ENCODE measurements at regions not wholly inside any gene's neighbourhood (a gene's known extent, or its start where the extent isn't known, plus 50 kb on each side); places are given as distances from the start of the nearest gene placed in this dataset.

DNA sequence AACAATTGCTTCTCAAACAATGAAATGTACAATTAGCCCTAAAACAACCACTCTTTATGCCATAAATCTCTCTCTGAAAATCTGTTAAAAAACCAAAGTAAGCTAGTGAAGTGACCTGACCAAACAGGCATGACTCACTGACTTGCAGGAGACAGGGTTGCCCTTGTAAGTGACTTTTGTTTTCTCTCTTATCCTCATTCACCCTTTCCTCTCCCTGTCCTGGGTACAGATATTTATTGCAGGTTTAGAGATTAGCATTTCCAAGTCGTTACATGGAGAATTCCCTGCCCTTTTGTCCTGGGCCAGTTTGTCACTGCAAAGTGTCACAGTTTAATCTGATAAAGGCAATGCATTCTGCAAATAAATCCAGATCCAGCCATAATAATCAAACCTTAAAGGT is 484.2 kb downstream of the IRX1 start:
- no CpG with 5 or more reads among the region's 1 CpG for WGBS (ENCODE audit: extremely low coverage, insufficient read length, low lambda C conversion rate)
- Histone ChIP-seq H2BK12ac (ENCODE audit: insufficient read length, low read depth, low read length) (no peak overlapping the region), H3K14ac (ENCODE audit: insufficient read depth, low read length) (no peak overlapping the region), H3K23me2 (ENCODE audit: insufficient read length, low read depth, low read length, poor library complexity, severe bottlenecking) (no peaks in the 10 kb centered on the region), H3K4me2 (ENCODE audit: insufficient read depth, insufficient read length, low read length) (no peak overlapping the region), H3K27me3 (ENCODE audit: insufficient read depth, low read length) (no peaks in the 10 kb centered on the region; the same call in 1 of the 2 replicates), H2BK20ac (ENCODE audit: low read depth, low read length, poor library complexity, severe bottlenecking) (no peak overlapping the region), H2BK120ac (ENCODE audit: low read depth, low read length, poor library complexity, severe bottlenecking) (no peak overlapping the region), H2BK15ac (ENCODE audit: low read depth, low read length) (no peak overlapping the region), H3T11ph (ENCODE audit: low read length) (no peak overlapping the region), H3K4me1 (ENCODE audit: insufficient read depth, low read length) (no peaks in the 10 kb centered on the region), H2BK5ac (ENCODE audit: insufficient read length, low read length) (no peak overlapping the region), H3K56ac (ENCODE audit: insufficient read length, low read depth, low read length) (no peak overlapping the region), H3K9ac (ENCODE audit: extremely low read depth, insufficient read length, low read length) (no peak overlapping the region), H4K91ac (ENCODE audit: insufficient read length, low read depth, low read length) (no peak overlapping the region), H3K9me3 (ENCODE audit: control insufficient read depth, low read depth, low read length) (no peaks in the 10 kb centered on the region), H3K4ac (ENCODE audit: low read depth, low read length) (no peak overlapping the region), H4K8ac (replicated peaks; ENCODE audit: insufficient read length, low read depth, low read length) (no peak overlapping the region), H2AFZ (ENCODE audit: low read length) (no peak overlapping the region), H3K79me1 (ENCODE audit: insufficient read depth, low read depth, low read length, poor library complexity, severe bottlenecking) (no peaks in the 10 kb centered on the region), H3K27ac (ENCODE audit: insufficient read length, low read depth, low read length) (no peak overlapping the region), H3K23ac (ENCODE audit: insufficient read length, low read depth, low read length) (no peak overlapping the region), H3K79me2 (ENCODE audit: insufficient read depth, low read length) (no peaks in the 10 kb centered on the region), H4K20me1 (ENCODE audit: control insufficient read depth, insufficient read depth, insufficient read length) (no peaks in the 10 kb centered on the region), H3K18ac (ENCODE audit: insufficient read length, low read depth, low read length) (no peak overlapping the region), H2AK5ac (ENCODE audit: insufficient read length, low read length) (no peak overlapping the region), H4K5ac (ENCODE audit: insufficient read length, low read depth, low read length) (no peak overlapping the region)
- H3K27me3 Mint-ChIP-seq (ENCODE audit: low read depth): no peaks in the 10 kb centered on the region; the same call in 1 of the 2 replicates
- TF ChIP-seq, protein P1, sequence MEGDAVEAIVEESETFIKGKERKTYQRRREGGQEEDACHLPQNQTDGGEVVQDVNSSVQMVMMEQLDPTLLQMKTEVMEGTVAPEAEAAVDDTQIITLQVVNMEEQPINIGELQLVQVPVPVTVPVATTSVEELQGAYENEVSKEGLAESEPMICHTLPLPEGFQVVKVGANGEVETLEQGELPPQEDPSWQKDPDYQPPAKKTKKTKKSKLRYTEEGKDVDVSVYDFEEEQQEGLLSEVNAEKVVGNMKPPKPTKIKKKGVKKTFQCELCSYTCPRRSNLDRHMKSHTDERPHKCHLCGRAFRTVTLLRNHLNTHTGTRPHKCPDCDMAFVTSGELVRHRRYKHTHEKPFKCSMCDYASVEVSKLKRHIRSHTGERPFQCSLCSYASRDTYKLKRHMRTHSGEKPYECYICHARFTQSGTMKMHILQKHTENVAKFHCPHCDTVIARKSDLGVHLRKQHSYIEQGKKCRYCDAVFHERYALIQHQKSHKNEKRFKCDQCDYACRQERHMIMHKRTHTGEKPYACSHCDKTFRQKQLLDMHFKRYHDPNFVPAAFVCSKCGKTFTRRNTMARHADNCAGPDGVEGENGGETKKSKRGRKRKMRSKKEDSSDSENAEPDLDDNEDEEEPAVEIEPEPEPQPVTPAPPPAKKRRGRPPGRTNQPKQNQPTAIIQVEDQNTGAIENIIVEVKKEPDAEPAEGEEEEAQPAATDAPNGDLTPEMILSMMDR (conservative IDR thresholded peaks at IDR 0.05): no peak
- peaks cover 4 to 8% of the 10 kb centered on the region in 2 experiments for H3K9me3 Mint-ChIP-seq
- DNase-seq: no peak
- peaks cover 2 to 5% of the 10 kb centered on the region in 2 experiments; a peak in 1 of 4 replicates for H3K4me1 Mint-ChIP-seq
- no peaks in the 10 kb centered on the region; a peak in 1 of 7 replicates for H3K36me3 Mint-ChIP-seq (ENCODE audit: insufficient read depth in 1 of 3, low read depth in 3 of 3)
- no peak overlapping the region for H3K4me3 Mint-ChIP-seq
- H3K27ac Mint-ChIP-seq: no peak overlapping the region

Data from H9 (cell line).